NCI-H2196 treated with DMSO at 0.1 percent for 48 hours (cell line): ENCODE measurements at regions not wholly inside any gene's neighbourhood (a gene's known extent, or its start where the extent isn't known, plus 50 kb on each side); places are given as distances from the start of the nearest gene placed in this dataset.

ENCODE experiments used
- DNase-seq: peaks from one replicate; lab custom pipeline; 2025; ENCODE audit not compliant: unreplicated experiment; lab: John Stamatoyannopoulos, UW

- no peak for DNase-seq
Measured at GRCh38 chr6:93968126-93968525, 548.8 kb upstream of the EPHA7 start.

- DNase-seq, result no peak
Measured at GRCh38 chr6:93964926-93965325, 545.6 kb upstream of the EPHA7 start.

GRCh38 chr6:93964321-93964720, 545.0 kb upstream of the EPHA7 start:
- no peak for DNase-seq

GRCh38 chr6:93962566-93962965, 543.2 kb upstream of the EPHA7 start:
- DNase-seq, result no peak

GRCh38 chr6:93954584-93954983, 535.2 kb upstream of the EPHA7 start:
- no peak for DNase-seq

- no peak for DNase-seq
Measured at GRCh38 chr6:93943661-93944060, 524.3 kb upstream of the EPHA7 start.

GRCh38 chr6:93940381-93940780, 521.0 kb upstream of the EPHA7 start:
- no peak for DNase-seq

GRCh38 chr6:93932175-93932574, 512.8 kb upstream of the EPHA7 start:
- DNase-seq, result no peak

- no peak for DNase-seq
Measured at GRCh38 chr6:93927731-93928130, 508.4 kb upstream of the EPHA7 start.

GRCh38 chr6:93919365-93919764, 500.0 kb upstream of the EPHA7 start:
- no peak for DNase-seq

GRCh38 chr6:93918258-93918657, 498.9 kb upstream of the EPHA7 start:
- no peak for DNase-seq

GRCh38 chr6:93917216-93917615, 497.9 kb upstream of the EPHA7 start:
- no peak for DNase-seq

- DNase-seq, result no peak
Measured at GRCh38 chr6:93916716-93917115, 497.4 kb upstream of the EPHA7 start.

GRCh38 chr6:93915961-93916360, 496.6 kb upstream of the EPHA7 start:
- no peak for DNase-seq

- DNase-seq, result no peak
Measured at GRCh38 chr6:93902517-93902916, 483.2 kb upstream of the EPHA7 start.

- no peak for DNase-seq
Measured at GRCh38 chr6:93900142-93900541, 480.8 kb upstream of the EPHA7 start.

GRCh38 chr6:93896081-93896480, 476.7 kb upstream of the EPHA7 start:
- DNase-seq, result no peak

GRCh38 chr6:93894521-93894920, 475.2 kb upstream of the EPHA7 start:
- no peak for DNase-seq

- DNase-seq, result no peak
Measured at GRCh38 chr6:93889713-93890112, 470.4 kb upstream of the EPHA7 start.

- DNase-seq, result no peak
Measured at GRCh38 chr6:93886416-93886815, 467.1 kb upstream of the EPHA7 start.

GRCh38 chr6:93859971-93860370, 440.6 kb upstream of the EPHA7 start:
- no peak for DNase-seq

GRCh38 chr6:93858213-93858612, 438.9 kb upstream of the EPHA7 start:
- DNase-seq, result no peak

GRCh38 chr6:93849857-93850256, 430.5 kb upstream of the EPHA7 start:
- DNase-seq, result no peak
